H1 (cell line): ENCODE measurements at regions not wholly inside any gene's neighbourhood (a gene's known extent, or its start where the extent isn't known, plus 50 kb on each side); places are given as distances from the start of the nearest gene placed in this dataset.

Experiments
- POLR2AphosphoS5 ChIP-seq: IDR thresholded peaks from 2 replicates; pipeline ENCODE4 v1.6.1; 2011; ENCODE audit warnings: low read depth, low read length
- YY1 ChIP-seq: IDR thresholded peaks from 2 replicates; pipeline ENCODE4 v1.6.1; 2011; ENCODE audit warnings: low read depth, mild to moderate bottlenecking, low read length
- TF ChIP-seq, protein P1 (sequence below): IDR thresholded peaks from 2 replicates; pipeline ENCODE4 v1.6.1; 2012; ENCODE audit warnings: low read length, inconsistent platforms

DNA sequence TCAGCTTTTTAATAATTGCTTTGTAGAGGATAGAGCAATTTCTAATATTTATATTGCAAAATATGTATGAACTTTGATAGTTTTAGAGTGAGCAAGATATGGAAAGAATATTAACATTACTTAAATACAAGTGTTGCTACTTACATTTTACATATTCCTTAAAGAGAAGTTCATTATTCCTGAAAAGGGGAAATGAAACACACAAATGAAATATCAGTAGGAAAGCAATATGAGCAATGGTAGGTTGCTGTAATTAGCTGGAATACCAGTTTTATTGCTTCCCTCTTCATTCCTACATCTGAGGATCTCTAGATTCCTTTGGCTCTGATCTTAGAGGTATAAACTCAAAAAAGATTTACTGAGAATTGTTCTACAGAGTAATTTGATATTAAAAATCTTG, 414.1 kb downstream of the FAM170A start (continued):
- TF ChIP-seq, protein P1, sequence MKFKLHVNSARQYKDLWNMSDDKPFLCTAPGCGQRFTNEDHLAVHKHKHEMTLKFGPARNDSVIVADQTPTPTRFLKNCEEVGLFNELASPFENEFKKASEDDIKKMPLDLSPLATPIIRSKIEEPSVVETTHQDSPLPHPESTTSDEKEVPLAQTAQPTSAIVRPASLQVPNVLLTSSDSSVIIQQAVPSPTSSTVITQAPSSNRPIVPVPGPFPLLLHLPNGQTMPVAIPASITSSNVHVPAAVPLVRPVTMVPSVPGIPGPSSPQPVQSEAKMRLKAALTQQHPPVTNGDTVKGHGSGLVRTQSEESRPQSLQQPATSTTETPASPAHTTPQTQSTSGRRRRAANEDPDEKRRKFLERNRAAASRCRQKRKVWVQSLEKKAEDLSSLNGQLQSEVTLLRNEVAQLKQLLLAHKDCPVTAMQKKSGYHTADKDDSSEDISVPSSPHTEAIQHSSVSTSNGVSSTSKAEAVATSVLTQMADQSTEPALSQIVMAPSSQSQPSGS = no peak
- TF ChIP-seq YY1 (no peak), POLR2AphosphoS5 (no peak)
- TF ChIP-seq, all 59 proteins: peak for 0
